Colonic mucosa (tissue), 4 donors: ENCODE measurements at regions not wholly inside any gene's neighbourhood (a gene's known extent, or its start where the extent isn't known, plus 50 kb on each side); places are given as distances from the start of the nearest gene placed in this dataset.

ENCODE experiments used
- DNase-seq: peaks from one replicate; pipeline ENCODE4 v3.0.0-alpha.2; 2020
- H3K27ac ChIP-seq: fragments of 200-600 bp; one replicate; pipeline ENCODE4 v1.8.0; 2021
- H3K27me3 ChIP-seq: fragments of 200-600 bp; one replicate; pipeline ENCODE4 v1.8.0; 2021
- H3K36me3 ChIP-seq: fragments of 200-600 bp; one replicate; pipeline ENCODE4 v1.8.0; 2021
- H3K4me1 ChIP-seq: fragments of 200-600 bp; one replicate; pipeline ENCODE4 v1.8.0; 2021; ENCODE audit warnings: mild to moderate bottlenecking
- H3K4me3 ChIP-seq: fragments of 200-600 bp; one replicate; pipeline ENCODE4 v1.8.0; 2021
- H3K9ac ChIP-seq, 2 donors: one replicate each; pipeline ENCODE4 v1.7.0; 2013; ENCODE audit warnings: control low read depth in 2 of 2, low read depth in 2 of 2, low read length in 2 of 2
- H3K9me3 ChIP-seq: fragments of 200-600 bp; one replicate; pipeline ENCODE4 v1.8.0; 2021
- CTCF ChIP-seq: fragments of 200-600 bp; IDR thresholded peaks from one replicate; pipeline ENCODE4 v1.8.0; 2022; ENCODE audit warnings: antibody characterized with exemption, mild to moderate bottlenecking
- intact Hi-C: fragments of 100-400 bp; cut with DNase I; formaldehyde crosslinking; loops from one replicate; pipeline ENCODE4 v1.14.1; 2022
- donor health status: healthy.
- donor health status: DM: no; HTN: no; CAD: no.
- donor health status: DM: no; HTN: no; CAD: no.

- Histone ChIP-seq H3K27me3 (no peaks in the 10 kb centered on the region), H3K27ac (no peak overlapping the region), H3K4me3 (no peak overlapping the region), H3K4me1 (no peaks in the 10 kb centered on the region), H3K9ac (no peak overlapping the region), H3K36me3 (no peaks in the 10 kb centered on the region), H3K9me3 (no peaks in the 10 kb centered on the region)
- TF ChIP-seq CTCF: no peak
- intact Hi-C loops: no loop called here
- no peak for DNase-seq
These were observed 724.9 kb downstream of the DOK5 start for GRCh38 chr20:55200317-55200716.

GRCh38 chr20:55194947-55195346, 719.6 kb downstream of the DOK5 start:
- intact Hi-C loops: no loop called here
- no peak for DNase-seq

GRCh38 chr20:55186228-55186627, 710.8 kb downstream of the DOK5 start:
- no peaks in the 10 kb centered on the region for H3K4me1 ChIP-seq
- DNase-seq: no peak
- intact Hi-C loops: no loop called here
- H3K9me3 ChIP-seq: no peaks in the 10 kb centered on the region
- no peak overlapping the region for H3K9ac ChIP-seq
- no peak for TF ChIP-seq CTCF
- no peaks in the 10 kb centered on the region for H3K27me3 ChIP-seq
- no peak overlapping the region for H3K4me3 ChIP-seq
- H3K27ac ChIP-seq: no peak overlapping the region
- H3K36me3 ChIP-seq: no peaks in the 10 kb centered on the region

More at GRCh38 chr20:55194947-55195346, 719.6 kb downstream of the DOK5 start:
- Histone ChIP-seq H3K4me3 (no peak overlapping the region), H3K27ac (no peak overlapping the region), H3K9me3 (no peaks in the 10 kb centered on the region), H3K27me3 (no peaks in the 10 kb centered on the region), H3K4me1 (no peaks in the 10 kb centered on the region), H3K36me3 (no peaks in the 10 kb centered on the region), H3K9ac (no peak overlapping the region)
- TF ChIP-seq CTCF: no peak

- no peak for DNase-seq
- Histone ChIP-seq H3K4me3 (no peak overlapping the region), H3K4me1 (no peaks in the 10 kb centered on the region), H3K27me3 (no peaks in the 10 kb centered on the region), H3K9me3 (no peaks in the 10 kb centered on the region), H3K36me3 (no peaks in the 10 kb centered on the region), H3K27ac (no peak overlapping the region), H3K9ac (no peak overlapping the region)
- no peak for TF ChIP-seq CTCF
- intact Hi-C loops: no loop called here
These were observed 699.7 kb downstream of the DOK5 start for GRCh38 chr20:55175081-55175480.

GRCh38 chr20:55174635-55175034, 699.2 kb downstream of the DOK5 start:
- DNase-seq: no peak
- Histone ChIP-seq H3K9ac (no peak overlapping the region), H3K36me3 (no peaks in the 10 kb centered on the region), H3K27ac (no peak overlapping the region), H3K9me3 (no peaks in the 10 kb centered on the region), H3K4me3 (no peak overlapping the region), H3K27me3 (no peaks in the 10 kb centered on the region), H3K4me1 (no peaks in the 10 kb centered on the region)
- intact Hi-C loops: no loop called here
- TF ChIP-seq CTCF: no peak

- Histone ChIP-seq H3K4me3 (no peak overlapping the region), H3K4me1 (no peaks in the 10 kb centered on the region), H3K27me3 (no peaks in the 10 kb centered on the region), H3K9me3 (no peaks in the 10 kb centered on the region), H3K36me3 (no peaks in the 10 kb centered on the region), H3K27ac (no peak overlapping the region), H3K9ac (no peak overlapping the region)
- no peak for DNase-seq
- intact Hi-C loops: no loop called here
- no peak for TF ChIP-seq CTCF
These were observed 698.8 kb downstream of the DOK5 start for GRCh38 chr20:55174172-55174571.
